GM18868 (cell line): ENCODE measurements at regions not wholly inside any gene's neighbourhood (a gene's known extent, or its start where the extent isn't known, plus 50 kb on each side); places are given as distances from the start of the nearest gene placed in this dataset.

Experiments used
- ATAC-seq: cut with Tn5 transposase; IDR thresholded peaks from one replicate; pipeline ENCODE4 v1.9.1; 2021; ENCODE audit warnings: mild to moderate bottlenecking, moderate library complexity; ENCODE audit not compliant: unreplicated experiment

GRCh38 chr7:45987521-45988290, 66.6 kb upstream of the IGFBP3 start:
- no peak for ATAC-seq

GRCh38 chr7:45986355-45987298, 65.6 kb upstream of the IGFBP3 start:
- no peak for ATAC-seq

- ATAC-seq = no peak
Measured at GRCh38 chr7:45985902-45986301, 64.8 kb upstream of the IGFBP3 start.

DNA sequence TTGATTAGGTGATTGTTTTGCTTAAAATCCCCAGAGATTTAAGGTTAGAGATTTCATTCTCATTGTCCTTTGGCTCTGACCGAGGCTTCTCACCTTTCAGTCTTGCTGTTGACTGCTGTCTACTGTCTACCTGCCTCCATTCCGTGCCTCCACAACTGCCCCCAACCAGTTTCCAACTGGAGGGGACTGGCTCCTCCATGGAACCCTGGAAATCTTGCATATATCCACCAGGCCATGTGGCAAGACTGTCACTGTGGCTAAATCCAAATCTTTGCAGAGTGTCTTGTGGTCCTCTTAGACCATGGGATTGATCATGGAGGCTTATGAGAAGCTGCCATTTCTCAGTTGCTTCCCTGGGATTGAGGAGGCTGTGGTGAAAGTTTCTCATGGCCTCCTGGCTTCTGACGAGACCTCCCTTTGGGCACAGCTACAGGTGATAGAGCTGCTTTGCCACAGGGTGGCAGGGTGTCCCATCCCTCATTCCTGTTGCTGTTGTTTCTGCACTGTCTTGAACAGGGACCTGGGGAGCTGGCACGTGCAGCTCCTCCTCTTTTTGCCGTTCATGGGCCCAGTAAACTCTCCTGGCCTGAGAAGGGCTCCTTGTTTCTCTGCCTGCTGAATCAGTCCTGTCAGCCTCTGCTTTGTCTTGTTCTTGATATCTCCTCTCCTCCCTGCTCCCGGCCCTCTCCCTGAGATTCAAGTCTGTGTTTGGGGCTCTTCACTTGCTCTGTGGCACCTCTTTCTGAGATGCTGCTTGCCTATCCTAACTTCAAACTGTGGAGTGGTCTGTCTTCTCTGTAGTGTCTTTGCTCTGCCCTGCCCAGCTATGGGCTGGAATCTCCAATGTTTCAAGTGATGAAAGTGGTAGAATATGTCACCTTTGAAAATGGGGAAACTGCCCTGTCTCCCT, 63.6 kb upstream of the IGFBP3 start:
- no peak for ATAC-seq

- no peak for ATAC-seq
Measured at GRCh38 chr7:45983720-45984255, 62.7 kb upstream of the IGFBP3 start.

- ATAC-seq = no peak
Measured at GRCh38 chr7:45982907-45983719, 62.0 kb upstream of the IGFBP3 start.

GRCh38 chr7:45982132-45982531, 61.1 kb upstream of the IGFBP3 start:
- no peak for ATAC-seq

- ATAC-seq = no peak
Measured at GRCh38 chr7:45980973-45981372, 59.9 kb upstream of the IGFBP3 start.

DNA sequence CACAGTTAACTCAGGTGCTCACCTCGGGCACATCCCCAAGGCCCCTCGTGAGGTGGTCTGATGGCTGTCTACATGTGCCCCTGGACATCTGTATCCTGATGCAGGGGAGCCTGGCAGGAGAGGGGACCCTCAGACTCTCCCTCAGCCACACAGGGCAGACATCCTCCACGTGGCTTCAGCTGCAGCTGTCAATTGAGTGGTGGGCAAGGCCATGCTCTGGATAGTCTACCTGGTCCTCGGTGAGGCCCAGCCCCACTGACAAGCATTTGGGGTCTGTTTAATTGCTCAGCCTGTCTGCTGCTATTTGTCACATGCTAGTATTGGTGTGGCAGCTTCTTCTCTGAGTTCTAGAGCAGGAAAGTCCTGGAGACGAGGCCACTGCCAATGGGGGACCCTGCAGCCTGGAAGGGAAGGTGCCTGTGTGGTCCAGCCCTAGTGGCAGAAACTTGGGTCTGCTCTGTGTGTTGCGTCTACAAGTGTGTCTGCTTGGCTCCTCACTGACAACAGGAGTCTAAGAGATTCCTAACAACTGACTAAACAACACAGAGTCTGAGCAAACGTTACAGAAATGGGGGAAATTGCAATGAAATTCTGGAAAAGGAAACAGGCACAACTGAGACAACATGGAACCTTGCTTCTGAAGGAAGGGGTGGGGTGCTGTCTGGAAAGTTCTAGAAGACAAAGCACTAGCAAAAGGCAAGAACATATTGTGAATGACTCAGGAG, 59.3 kb upstream of the IGFBP3 start:
- ATAC-seq = no peak

DNA sequence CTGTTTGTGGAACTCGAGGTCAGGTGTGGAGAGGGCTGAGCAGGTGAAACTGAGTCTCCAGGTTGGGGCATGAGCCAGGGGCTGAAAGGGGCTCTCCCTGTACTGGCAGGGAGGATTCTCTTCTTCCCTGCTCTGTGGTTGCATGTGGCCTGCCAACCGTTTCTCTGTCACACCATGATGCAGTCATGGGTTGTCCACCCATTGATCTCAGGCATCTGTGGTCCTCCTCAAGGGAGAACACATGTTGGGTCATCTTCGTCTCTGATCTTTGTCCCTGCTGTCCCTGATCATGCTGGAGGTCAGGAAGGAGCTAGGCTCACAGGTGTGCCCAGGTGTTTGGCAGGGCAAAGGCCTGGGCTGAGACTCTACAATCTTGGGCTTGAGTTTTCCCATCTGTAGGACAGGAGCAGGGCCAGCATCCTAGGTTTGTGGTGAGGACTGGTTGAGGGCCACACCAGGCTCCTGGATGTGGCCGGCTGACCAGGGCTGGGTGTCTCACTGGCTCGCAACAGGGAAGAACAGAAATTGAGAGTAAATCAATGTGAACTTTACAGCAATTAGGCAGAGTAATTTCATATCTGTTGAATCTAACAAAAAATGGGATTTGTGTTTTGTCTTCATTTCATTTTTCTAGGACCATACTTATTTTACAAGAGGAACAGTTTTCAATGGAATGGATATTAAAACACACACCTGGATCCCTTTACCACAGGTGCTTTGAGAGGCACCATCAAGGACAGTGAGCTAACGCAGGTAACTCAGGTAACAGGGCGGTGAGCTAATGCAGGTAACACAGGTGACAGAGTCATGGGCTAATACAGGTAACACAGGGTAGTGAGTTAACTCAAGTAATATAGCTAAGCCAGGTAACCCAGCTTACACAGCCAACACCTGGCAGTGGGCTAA, 58.5 kb upstream of the IGFBP3 start:
- no peak for ATAC-seq

DNA sequence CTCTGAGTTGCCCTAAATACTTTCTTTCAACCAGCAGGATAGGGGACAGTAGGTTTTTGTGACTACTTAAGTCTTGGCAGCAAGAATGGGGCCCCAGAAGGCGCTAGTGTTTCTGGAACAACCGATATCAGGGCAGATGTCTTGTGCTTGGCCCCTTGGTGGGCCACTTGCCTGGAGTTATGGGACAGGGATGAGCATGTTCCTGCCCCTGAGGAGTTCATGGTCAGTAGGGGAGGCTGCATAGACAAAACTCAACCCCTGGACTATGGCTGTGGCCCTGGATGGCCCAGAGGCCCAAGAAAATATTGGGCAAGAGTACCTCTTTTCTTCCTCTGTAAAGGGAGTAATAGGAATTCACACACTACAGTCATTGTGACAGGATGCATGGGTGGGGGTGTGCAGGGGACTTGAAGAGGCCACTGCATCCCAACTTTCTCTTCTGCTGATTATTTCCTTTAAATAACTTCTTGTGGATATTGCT, 57.7 kb upstream of the IGFBP3 start:
- ATAC-seq = peak; percentile 13

DNA sequence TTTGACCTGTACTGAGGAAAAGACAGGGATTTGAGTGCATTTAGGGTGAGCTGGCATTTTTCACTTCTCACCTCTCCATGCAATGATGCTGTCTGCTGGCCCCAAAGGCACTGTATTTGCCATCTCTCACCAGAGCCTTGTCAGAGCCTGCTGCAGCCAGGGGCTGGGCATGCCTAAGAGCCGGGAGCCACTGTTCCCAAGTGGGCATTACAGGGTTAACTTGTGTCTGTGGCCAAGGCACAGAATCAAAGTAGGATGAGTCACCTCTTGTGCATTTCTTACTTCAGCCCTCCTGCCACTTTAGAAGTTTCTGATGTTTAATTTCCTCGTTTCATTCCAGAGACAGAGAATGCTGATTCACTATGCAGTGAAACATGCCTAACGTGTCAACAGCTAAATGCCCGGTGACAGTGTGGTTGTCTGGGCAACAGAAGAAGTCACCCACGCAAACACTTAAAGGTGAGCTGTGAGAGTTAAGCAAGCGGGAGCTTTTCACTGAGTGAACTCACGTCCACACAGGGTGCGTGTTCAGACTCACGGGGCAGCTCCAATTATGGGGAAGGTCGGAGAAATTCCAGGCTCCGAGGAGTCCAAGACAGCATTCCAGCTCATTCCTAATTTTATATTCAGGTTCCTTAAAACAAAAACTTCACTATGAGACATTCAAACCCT, 57.1 kb upstream of the IGFBP3 start:
- peak; percentile 95 for ATAC-seq

- no peak for ATAC-seq
Measured at GRCh38 chr7:45977256-45977780, 56.2 kb upstream of the IGFBP3 start.

- ATAC-seq = no peak
Measured at GRCh38 chr7:45976485-45976856, 55.4 kb upstream of the IGFBP3 start.

GRCh38 chr7:45975847-45976484, 54.9 kb upstream of the IGFBP3 start:
- ATAC-seq = no peak

DNA sequence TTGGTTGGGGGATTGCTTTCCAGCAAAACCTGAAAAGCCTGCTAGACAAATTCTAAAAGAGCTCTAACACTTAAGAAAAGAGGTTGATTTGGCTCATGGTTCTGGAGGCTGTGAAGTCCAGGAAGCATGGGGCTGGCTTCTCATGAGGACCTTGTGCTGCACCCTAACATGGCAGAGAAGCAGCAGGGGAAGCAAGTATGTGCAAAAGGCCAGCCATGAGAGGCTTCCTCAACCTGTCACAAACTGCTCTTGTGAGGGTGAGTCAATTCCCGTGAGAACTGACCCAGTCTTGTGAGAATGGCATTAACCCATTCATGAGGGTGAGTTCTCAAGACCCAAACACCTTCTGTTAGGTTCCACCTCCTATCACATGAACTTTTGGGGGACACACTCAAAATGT, 54.3 kb upstream of the IGFBP3 start:
- ATAC-seq = no peak
